Endothelial cell of umbilical vein (primary cell): ENCODE measurements at regions not wholly inside any gene's neighbourhood (a gene's known extent, or its start where the extent isn't known, plus 50 kb on each side); places are given as distances from the start of the nearest gene placed in this dataset.

Experiments
- BruUV-seq: library from RNA; stranded (reverse); fragments of 400-500 nt; replicated peaks from 2 replicates; lab custom pipeline; 2021; lab: Mats Ljungman, UMichigan
- CTCF ChIA-PET: fragments of 300-600, 350-600 bp; sonication (Branson Sonifier 250); formaldehyde crosslinking; loops from one replicate; lab custom pipeline; 2021; ENCODE audit warnings: antibody characterized with exemption, inconsistent platforms; lab: Charles Lee
- POLR2A ChIA-PET: fragments of 300-600, 350-600 bp; sonication (Branson Sonifier 250); formaldehyde crosslinking; loops from one replicate; lab custom pipeline; 2021; ENCODE audit warnings: antibody characterized with exemption, inconsistent platforms; lab: Charles Lee
- DNase-seq: peaks from one replicate; pipeline ENCODE4 v3.0.0-alpha.2; 2011; ENCODE audit warnings: low read depth, low spot score
- FAIRE-seq: peaks from 2 replicates; lab custom pipeline; 2011; peaks lifted over from hg19 to GRCh38; lab: Jason Lieb, UNC
- H2AFZ ChIP-seq: 2 replicates; pipeline ENCODE4 v1.6.0; 2012; ENCODE audit warnings: low read depth, low read length, control low read depth, inconsistent platforms
- H3K27ac ChIP-seq: 2 replicates; pipeline ENCODE4 v1.5.1; 2011; ENCODE audit warnings: low read depth, mild to moderate bottlenecking, control low read depth, low read length, moderate library complexity; ENCODE audit not compliant: insufficient read depth
- H3K27me3 ChIP-seq, 2 experiments: 2 replicates each; pipeline versions ENCODE4 v1.6.0 to v1.6.1; 2011; ENCODE audit warnings: low read length in 2 of 2, mixed read lengths in 1 of 2; ENCODE audit not compliant: control insufficient read depth in 2 of 2, insufficient read depth in 2 of 2
- H3K36me3 ChIP-seq, 2 experiments: 2 replicates in 1 of 2; 3 replicates in 1 of 2; pipeline ENCODE4 v1.5.1; 2011; ENCODE audit warnings: low read length in 2 of 2, mild to moderate bottlenecking in 1 of 2, moderate library complexity in 1 of 2; ENCODE audit not compliant: control insufficient read depth in 2 of 2, insufficient read depth in 2 of 2; ENCODE audit errors: extremely low read depth in 1 of 2
- H3K4me1 ChIP-seq: 3 replicates; pipeline ENCODE4 v1.5.1; 2011; ENCODE audit warnings: mild to moderate bottlenecking, low read length; ENCODE audit not compliant: control insufficient read depth, insufficient read depth; ENCODE audit errors: extremely low read depth
- H3K4me2 ChIP-seq: 2 replicates; pipeline ENCODE4 v1.6.1; 2011; ENCODE audit warnings: low read length, control low read depth, mixed read lengths; ENCODE audit not compliant: insufficient read depth
- H3K4me3 ChIP-seq, 3 experiments: fragments of 200-600 bp in 1 of 3; sonication (generic), shearing (Covaris generic) in 1 of 3; replicated peaks in 1 of 3; 2 replicates each; pipeline ENCODE4 v1.5.1; 2011 to 2016; ENCODE audit warnings: control low read depth in 3 of 3, low read length in 3 of 3, mild to moderate bottlenecking in 2 of 3, inconsistent platforms in 1 of 3, low read depth in 1 of 3, moderate library complexity in 1 of 3; ENCODE audit not compliant: insufficient read depth in 1 of 3
- H3K79me2 ChIP-seq: 2 replicates; pipeline ENCODE4 v1.6.0; 2012; ENCODE audit warnings: low read length, inconsistent platforms; ENCODE audit not compliant: control insufficient read depth, insufficient read depth
- H3K9ac ChIP-seq: replicated peaks from 2 replicates; pipeline ENCODE3; 2011; ENCODE audit warnings: low read length, control low read depth; ENCODE audit not compliant: insufficient read depth; ENCODE audit errors: extremely low read depth
- H3K9me1 ChIP-seq: replicated peaks from 3 replicates; pipeline ENCODE4 v1.6.0; 2011; ENCODE audit warnings: mild to moderate bottlenecking, low read length; ENCODE audit not compliant: control insufficient read depth, insufficient read depth; ENCODE audit errors: extremely low read depth
- H3K9me3 ChIP-seq: replicated peaks from 2 replicates; pipeline ENCODE4 v1.5.1; 2012; ENCODE audit warnings: low read length, inconsistent platforms; ENCODE audit not compliant: control insufficient read depth, insufficient read depth
- H4K20me1 ChIP-seq: replicated peaks from 2 replicates; pipeline ENCODE3; 2011; ENCODE audit warnings: mild to moderate bottlenecking, low read length; ENCODE audit not compliant: control insufficient read depth, insufficient read depth; ENCODE audit errors: extremely low read depth
- CTCF ChIP-seq, 2 donors: IDR thresholded peaks; 1 replicate in 1 of 2; 2 replicates in 1 of 2; pipeline ENCODE4 v1.5.1; 2011; ENCODE audit warnings: low read length in 2 of 2, mild to moderate bottlenecking in 2 of 2, moderate library complexity in 2 of 2, control low read depth in 1 of 2, inconsistent platforms in 1 of 2, low read depth in 1 of 2; ENCODE audit not compliant: insufficient read depth in 1 of 2; ENCODE audit errors: extremely low read depth in 1 of 2
- EZH2 ChIP-seq: IDR thresholded peaks from 2 replicates; pipeline ENCODE4 v1.6.1; 2012; ENCODE audit warnings: borderline replicate concordance, low read depth, mild to moderate bottlenecking, moderate library complexity, low read length, inconsistent platforms; ENCODE audit not compliant: severe bottlenecking
- JUN ChIP-seq: IDR thresholded peaks from 2 replicates; pipeline ENCODE4 v1.6.1; 2011; ENCODE audit warnings: borderline replicate concordance, low read depth; ENCODE audit not compliant: insufficient read length, insufficient read depth
- POLR2A ChIP-seq: IDR thresholded peaks from 2 replicates; pipeline ENCODE4 v1.6.1; 2012; ENCODE audit warnings: low read depth, mild to moderate bottlenecking, control low read depth, low read length
- dilution Hi-C: fragments of 300-500 bp; cut with MboI; formaldehyde crosslinking; loops from one replicate; pipeline ENCODE4 v1.15.0; 2019; ENCODE audit warnings: low sequenced_read_pairs; ENCODE audit not compliant: extremely low pct_ligation_motif_present
- intact Hi-C: fragments of 100-400 bp; cut with micrococcal nuclease; formaldehyde crosslinking; loops from one replicate; pipeline ENCODE4 v1.10.0; 2022

GRCh38 chr6:165159460-165159859, 149.9 kb downstream of the C6orf118 start:
- no peak overlapping the region for H3K4me3 ChIP-seq
- dilution Hi-C loops = no loop called here
- no TSS peak for BruUV-seq
- FAIRE-seq (no peak), DNase-seq (no peak)
- H3K36me3 ChIP-seq = no peaks in the 10 kb centered on the region
- H3K27ac ChIP-seq = no peak overlapping the region
- no peak for TF ChIP-seq EZH2
- no peak for TF ChIP-seq CTCF (IDR thresholded peaks at IDR 0.05; ENCODE audit: extremely low read depth in 1 of 2, insufficient read depth in 1 of 2, low read depth in 1 of 2, low read length in 2 of 2)
- no peaks in the 10 kb centered on the region for H3K4me1 ChIP-seq
- H4K20me1 ChIP-seq = no peaks in the 10 kb centered on the region
- H3K27me3 ChIP-seq = no peaks in the 10 kb centered on the region
- H3K9me1 ChIP-seq = no peaks in the 10 kb centered on the region
- no peak overlapping the region for H3K4me2 ChIP-seq
- POLR2A ChIA-PET = no interaction called here
- H2AFZ ChIP-seq = no peak overlapping the region
- CTCF ChIA-PET = interaction anchor here (1.4 kb wide), 1 partner anchor 11 kb away, joined by 4 read pairs; no protein-coding TSS in a partner anchor
- H3K9ac ChIP-seq = no peak overlapping the region
- intact Hi-C loops = no loop called here
- H3K79me2 ChIP-seq = no peaks in the 10 kb centered on the region
- H3K9me3 ChIP-seq = no peaks in the 10 kb centered on the region

- Histone ChIP-seq H4K20me1 (no peaks in the 10 kb centered on the region), H3K27me3 (no peaks in the 10 kb centered on the region), H3K4me1 (no peaks in the 10 kb centered on the region), H3K4me3 (no peak overlapping the region), H3K79me2 (no peaks in the 10 kb centered on the region), H3K9ac (no peak overlapping the region), H2AFZ (no peak overlapping the region), H3K36me3 (no peaks in the 10 kb centered on the region), H3K9me1 (no peaks in the 10 kb centered on the region), H3K27ac (no peak overlapping the region), H3K9me3 (peaks cover 2% of the 10 kb centered on the region), H3K4me2 (no peak overlapping the region)
- no peak for FAIRE-seq
- ChIA-PET POLR2A (no interaction called here), CTCF (no interaction called here)
- dilution Hi-C loops = no loop called here
- intact Hi-C loops = no loop called here
- no peak for TF ChIP-seq POLR2A
- no peak for TF ChIP-seq EZH2
- no peak for TF ChIP-seq CTCF (IDR thresholded peaks at IDR 0.05; ENCODE audit: extremely low read depth in 1 of 2, insufficient read depth in 1 of 2, low read depth in 1 of 2, low read length in 2 of 2)
- no peak for TF ChIP-seq JUN
- BruUV-seq = no TSS peak
- no peak for DNase-seq
Observed at GRCh38 chr6:165146456-165146855, 162.9 kb downstream of the C6orf118 start.
